DOHH2 (cell line): ENCODE measurements at regions not wholly inside any gene's neighbourhood (a gene's known extent, or its start where the extent isn't known, plus 50 kb on each side); places are given as distances from the start of the nearest gene placed in this dataset.

ENCODE experiments used
- H3F3A ChIP-seq: fragments of 200-600 bp; sonication (generic), shearing (Covaris generic); 2 replicates; pipeline ENCODE4 v1.6.0; 2016; ENCODE audit warnings: antibody characterized with exemption, mild to moderate bottlenecking; ENCODE audit not compliant: control insufficient read depth, insufficient read depth
- H3K27ac ChIP-seq: fragments of 200-600 bp; sonication (generic); 2 replicates; pipeline ENCODE4 v1.5.1; 2014; ENCODE audit warnings: low read depth, mild to moderate bottlenecking, low read length, moderate library complexity
- H3K27me3 ChIP-seq: fragments of 200-600 bp; sonication (generic); 2 replicates; pipeline ENCODE4 v1.6.1; 2014; ENCODE audit warnings: mild to moderate bottlenecking, low read length, mixed read lengths; ENCODE audit not compliant: control insufficient read depth
- H3K36me3 ChIP-seq: fragments of 200-600 bp; sonication (generic); 2 replicates; pipeline ENCODE4 v1.6.1; 2014; ENCODE audit warnings: mild to moderate bottlenecking, low read length, moderate library complexity, mixed read lengths; ENCODE audit not compliant: control insufficient read depth
- H3K4me1 ChIP-seq: fragments of 200-600 bp; sonication (generic); 2 replicates; pipeline ENCODE4 v1.6.1; 2014; ENCODE audit warnings: mild to moderate bottlenecking, low read length, mixed read lengths; ENCODE audit not compliant: control insufficient read depth
- H3K4me2 ChIP-seq: fragments of 200-600 bp; sonication (generic); 2 replicates; pipeline ENCODE4 v1.6.0; 2014; ENCODE audit warnings: mild to moderate bottlenecking, low read length, moderate library complexity
- H3K4me3 ChIP-seq: fragments of 200-600 bp; sonication (generic); 2 replicates; pipeline ENCODE4 v1.5.1; 2014; ENCODE audit warnings: mild to moderate bottlenecking, low read length, mixed read lengths
- H3K79me2 ChIP-seq: fragments of 200-600 bp; sonication (generic); 2 replicates; pipeline ENCODE4 v1.6.1; 2014; ENCODE audit warnings: mild to moderate bottlenecking, low read length, mixed read lengths; ENCODE audit not compliant: control insufficient read depth
- H3K9me2 ChIP-seq: fragments of 200-600 bp; sonication (generic); replicated peaks from 2 replicates; pipeline ENCODE4 v1.6.1; 2014; ENCODE audit warnings: mild to moderate bottlenecking, low read length, mixed read lengths; ENCODE audit not compliant: control insufficient read depth
- H3K9me3 ChIP-seq: fragments of 200-600 bp; sonication (generic); 2 replicates; pipeline ENCODE4 v1.6.1; 2014; ENCODE audit warnings: antibody characterized with exemption, low read length, mixed read lengths; ENCODE audit not compliant: control insufficient read depth, insufficient read depth
- H4K20me1 ChIP-seq: fragments of 200-600 bp; sonication (generic); 2 replicates; pipeline ENCODE4 v1.6.0; 2014; ENCODE audit warnings: low read depth, mild to moderate bottlenecking, antibody characterized with exemption, low read length, moderate library complexity; ENCODE audit not compliant: control insufficient read depth, insufficient read depth
- EZH2phosphoT487 ChIP-seq: fragments of 200-600 bp; sonication (generic); IDR thresholded peaks from 2 replicates; pipeline ENCODE4 v1.6.1; 2017; ENCODE audit warnings: borderline replicate concordance, mild to moderate bottlenecking, antibody characterized with exemption, low read length, moderate library complexity, mixed read lengths
- TF ChIP-seq, protein P1 (sequence below): fragments of 200-600 bp; sonication (generic); IDR thresholded peaks from one replicate; pipeline ENCODE4 v1.5.1; 2014; ENCODE audit warnings: antibody characterized with exemption, mild to moderate bottlenecking, low read depth, low read length; ENCODE audit not compliant: poor library complexity, severe bottlenecking

DNA sequence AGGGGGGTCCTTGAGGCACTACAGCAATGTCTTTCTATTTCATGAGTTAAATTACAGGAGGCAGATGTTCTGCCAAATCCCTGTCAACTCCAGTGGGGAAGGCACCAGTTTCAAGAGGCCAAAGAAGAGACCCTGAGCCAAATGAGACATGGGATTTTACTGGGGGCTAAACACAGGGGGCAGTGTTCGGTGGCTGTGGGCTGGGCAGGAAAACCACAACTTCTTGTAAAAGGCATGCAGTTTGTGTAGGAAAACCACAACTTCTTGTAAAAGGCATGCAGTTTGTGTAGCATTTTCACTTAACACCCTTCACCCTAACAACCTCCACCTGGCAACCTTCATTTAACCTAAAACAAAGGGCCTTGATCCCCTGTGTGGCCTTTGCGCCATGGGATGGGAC lies 61.0 kb downstream of the POLR2M start:
- Histone ChIP-seq H3K9me3 (no peaks in the 10 kb centered on the region), H3K4me2 (no peak overlapping the region), H3K27ac (no peak overlapping the region), H3K36me3 (no peaks in the 10 kb centered on the region), H3K27me3 (peaks cover 7% of the 10 kb centered on the region), H3K79me2 (no peaks in the 10 kb centered on the region), H3K4me3 (no peak overlapping the region), H3F3A (no peaks in the 10 kb centered on the region), H3K9me2 (no peaks in the 10 kb centered on the region), H3K4me1 (no peaks in the 10 kb centered on the region), H4K20me1 (no peaks in the 10 kb centered on the region)
- TF ChIP-seq, protein P1, sequence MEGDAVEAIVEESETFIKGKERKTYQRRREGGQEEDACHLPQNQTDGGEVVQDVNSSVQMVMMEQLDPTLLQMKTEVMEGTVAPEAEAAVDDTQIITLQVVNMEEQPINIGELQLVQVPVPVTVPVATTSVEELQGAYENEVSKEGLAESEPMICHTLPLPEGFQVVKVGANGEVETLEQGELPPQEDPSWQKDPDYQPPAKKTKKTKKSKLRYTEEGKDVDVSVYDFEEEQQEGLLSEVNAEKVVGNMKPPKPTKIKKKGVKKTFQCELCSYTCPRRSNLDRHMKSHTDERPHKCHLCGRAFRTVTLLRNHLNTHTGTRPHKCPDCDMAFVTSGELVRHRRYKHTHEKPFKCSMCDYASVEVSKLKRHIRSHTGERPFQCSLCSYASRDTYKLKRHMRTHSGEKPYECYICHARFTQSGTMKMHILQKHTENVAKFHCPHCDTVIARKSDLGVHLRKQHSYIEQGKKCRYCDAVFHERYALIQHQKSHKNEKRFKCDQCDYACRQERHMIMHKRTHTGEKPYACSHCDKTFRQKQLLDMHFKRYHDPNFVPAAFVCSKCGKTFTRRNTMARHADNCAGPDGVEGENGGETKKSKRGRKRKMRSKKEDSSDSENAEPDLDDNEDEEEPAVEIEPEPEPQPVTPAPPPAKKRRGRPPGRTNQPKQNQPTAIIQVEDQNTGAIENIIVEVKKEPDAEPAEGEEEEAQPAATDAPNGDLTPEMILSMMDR, result no peak
- TF ChIP-seq EZH2phosphoT487, result no peak

DNA sequence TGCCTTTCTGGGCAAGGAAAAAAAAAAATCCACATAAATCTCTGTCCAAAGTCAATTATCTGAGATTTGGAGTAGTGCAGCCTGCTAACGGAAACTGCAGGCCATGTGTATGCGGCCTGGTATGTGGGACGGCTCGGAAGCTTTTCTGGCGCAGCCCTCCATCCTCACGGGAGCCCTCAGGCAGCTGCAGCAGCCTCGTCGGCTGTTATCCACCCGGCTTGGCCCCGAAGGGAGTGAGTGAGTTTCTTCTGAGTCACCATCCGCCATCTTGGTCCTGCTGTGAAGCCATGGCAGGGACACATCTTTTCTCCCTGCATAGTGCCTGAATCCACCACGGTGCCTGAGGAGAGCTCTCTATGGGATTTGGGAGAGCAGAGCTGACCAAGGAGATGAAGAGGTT lies 62.8 kb downstream of the POLR2M start:
- no peaks in the 10 kb centered on the region for H3K4me1 ChIP-seq
- no peak overlapping the region for H3K27ac ChIP-seq
- H3K9me2 ChIP-seq, result no peaks in the 10 kb centered on the region
- no peaks in the 10 kb centered on the region for H3K9me3 ChIP-seq
- no peaks in the 10 kb centered on the region for H3F3A ChIP-seq
- H3K27me3 ChIP-seq, result peaks cover 7% of the 10 kb centered on the region
- TF ChIP-seq, protein P1, result no peak
- no peak for TF ChIP-seq EZH2phosphoT487
- no peak overlapping the region for H3K4me2 ChIP-seq
- H3K4me3 ChIP-seq, result no peak overlapping the region
- H3K79me2 ChIP-seq, result no peaks in the 10 kb centered on the region
- no peaks in the 10 kb centered on the region for H4K20me1 ChIP-seq
- no peaks in the 10 kb centered on the region for H3K36me3 ChIP-seq

- Histone ChIP-seq H3K4me2 (no peak overlapping the region), H3K27me3 (no peaks in the 10 kb centered on the region), H3K4me1 (no peaks in the 10 kb centered on the region), H3K79me2 (no peaks in the 10 kb centered on the region), H3K27ac (no peak overlapping the region), H4K20me1 (no peaks in the 10 kb centered on the region), H3K9me2 (no peaks in the 10 kb centered on the region), H3K36me3 (no peaks in the 10 kb centered on the region), H3K4me3 (no peak overlapping the region), H3F3A (no peaks in the 10 kb centered on the region), H3K9me3 (no peaks in the 10 kb centered on the region)
- no peak for TF ChIP-seq EZH2phosphoT487
- TF ChIP-seq, protein P1, result no peak
Observed at GRCh38 chr15:57770495-57770894, 64.0 kb downstream of the POLR2M start.
